HG03095 (cell line): ENCODE measurements at regions not wholly inside any gene's neighbourhood (a gene's known extent, or its start where the extent isn't known, plus 50 kb on each side); places are given as distances from the start of the nearest gene placed in this dataset.
"Not testable (repeated sequence)": the region's sequence is repeated elsewhere in the genome, so short reads cannot be mapped to it uniquely, and the experiment has no call there.

ENCODE experiments used
- ATAC-seq: cut with Tn5 transposase; IDR thresholded peaks from one replicate; pipeline ENCODE4 v1.9.1; 2021; ENCODE audit warnings: moderate library complexity; ENCODE audit not compliant: unreplicated experiment

DNA sequence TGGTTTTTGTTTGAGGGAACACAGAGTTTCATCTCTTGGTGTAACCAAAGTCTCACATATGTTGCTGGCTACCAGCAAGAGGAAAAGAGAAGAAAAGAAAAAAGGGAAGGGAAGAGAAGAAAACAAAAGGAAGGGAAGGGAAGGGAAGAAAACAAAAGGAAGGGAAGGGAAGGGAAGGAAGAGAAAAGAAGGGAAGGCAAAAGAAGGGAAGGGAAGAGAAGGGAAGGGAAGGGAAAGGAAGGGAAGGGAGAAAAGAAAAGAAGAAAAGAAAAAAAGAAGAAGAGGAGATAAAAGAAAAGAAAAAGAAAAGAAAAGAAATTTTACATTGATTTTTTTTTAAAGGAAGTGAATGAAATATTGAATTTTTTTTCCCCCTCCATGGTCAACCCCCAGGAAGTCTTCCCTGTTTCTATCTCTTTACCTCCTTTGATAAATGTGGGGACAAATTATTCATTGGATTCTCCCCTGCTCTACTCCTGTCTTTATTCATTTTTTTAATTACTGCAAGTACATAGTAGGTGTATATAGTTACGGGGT lies 228.0 kb downstream of the SHOX start:
- ATAC-seq = no peak

- ATAC-seq = no peak
Observed at GRCh38 chrX:857376-857775, 226.8 kb downstream of the SHOX start.

- ATAC-seq = no peak
Observed at GRCh38 chrX:856566-857290, 226.1 kb downstream of the SHOX start.

DNA sequence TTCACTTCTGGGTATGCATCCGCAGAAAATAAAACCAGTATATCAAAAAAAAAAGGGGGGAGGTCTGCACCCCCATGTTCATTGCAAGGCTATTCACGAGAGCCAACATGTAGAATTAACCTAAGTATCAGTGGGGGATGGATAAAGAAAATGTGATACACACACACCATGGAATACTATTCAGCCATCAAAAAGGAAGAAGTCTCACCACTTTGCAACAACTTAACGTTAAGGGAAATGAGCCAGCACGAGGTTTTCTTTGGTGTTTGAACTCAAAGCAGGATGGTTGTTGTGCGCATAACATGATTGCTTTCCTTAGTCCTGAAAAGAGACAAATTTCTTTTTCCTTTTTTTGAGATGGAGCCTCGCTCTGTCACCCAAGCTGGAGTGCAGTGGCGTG lies 222.7 kb downstream of the SHOX start:
- no peak for ATAC-seq

GRCh38 chrX:850471-850916 lies 219.9 kb downstream of the SHOX start:
- ATAC-seq = no peak

GRCh38 chrX:848386-848785 lies 217.8 kb downstream of the SHOX start:
- ATAC-seq = no peak

DNA sequence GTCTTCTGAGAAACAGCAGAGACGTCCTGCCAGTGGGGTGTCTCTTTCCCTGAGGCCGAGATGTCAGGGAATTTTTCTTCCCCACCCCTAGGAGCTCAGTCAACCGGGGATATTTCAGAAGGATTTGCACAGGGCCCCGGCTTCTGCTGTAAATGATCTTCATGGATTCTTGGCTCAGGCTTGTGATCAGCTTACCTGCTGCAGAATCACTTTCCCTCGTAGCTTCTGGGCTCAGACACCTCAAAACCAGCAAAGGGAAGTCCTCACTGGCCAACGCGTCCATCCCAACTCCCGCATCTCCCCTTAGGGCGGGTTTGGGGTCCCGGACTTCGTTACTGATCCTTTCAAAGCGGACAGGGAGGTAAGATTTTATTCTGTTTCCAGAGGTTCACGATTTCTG lies 212.7 kb downstream of the SHOX start:
- ATAC-seq = no peak

DNA sequence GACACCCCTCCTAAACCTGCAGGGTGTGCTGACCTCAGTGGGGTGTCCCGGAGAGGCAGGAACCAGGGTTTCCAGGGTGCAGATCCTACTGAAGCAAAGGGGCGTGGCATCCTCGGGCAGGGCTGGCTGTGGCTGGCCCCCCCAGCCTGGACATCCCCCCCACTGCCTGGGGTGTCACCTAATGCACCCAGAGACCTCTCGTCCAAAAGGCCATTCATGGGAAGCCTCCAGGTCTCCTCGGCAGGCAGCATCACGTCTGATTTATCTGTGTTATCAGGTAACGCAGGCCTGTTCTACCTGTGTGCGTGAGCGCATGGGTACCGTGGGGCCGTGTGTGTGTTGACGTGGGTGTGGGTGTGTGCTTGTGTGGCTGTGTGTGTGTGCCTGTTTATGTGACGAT lies 210.0 kb downstream of the SHOX start:
- ATAC-seq = no peak

DNA sequence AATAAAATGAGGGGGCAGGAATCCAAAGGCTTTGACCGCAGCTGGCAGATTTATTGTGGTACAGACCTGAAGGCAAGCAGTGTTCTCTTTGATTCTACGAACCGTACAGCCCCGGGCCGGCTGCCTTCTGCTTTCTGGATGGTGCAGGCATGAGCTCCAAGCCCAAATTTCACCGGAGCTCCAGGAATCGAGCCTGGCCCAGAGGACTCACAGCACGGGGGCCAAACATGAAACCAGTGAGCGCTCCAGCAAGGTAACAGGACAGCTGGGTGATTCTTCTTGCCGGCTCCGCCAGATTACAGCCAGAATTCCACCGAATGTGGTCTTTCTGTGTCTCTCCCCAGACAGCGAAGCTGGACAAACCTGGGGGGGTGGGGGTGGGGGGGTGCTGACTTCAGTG lies 208.1 kb downstream of the SHOX start:
- not testable (repeated sequence) for ATAC-seq

- not testable (repeated sequence) for ATAC-seq
Observed at GRCh38 chrX:835857-836256, 205.3 kb downstream of the SHOX start.

- ATAC-seq = no peak
Observed at GRCh38 chrX:830532-830931, 199.9 kb downstream of the SHOX start.

DNA sequence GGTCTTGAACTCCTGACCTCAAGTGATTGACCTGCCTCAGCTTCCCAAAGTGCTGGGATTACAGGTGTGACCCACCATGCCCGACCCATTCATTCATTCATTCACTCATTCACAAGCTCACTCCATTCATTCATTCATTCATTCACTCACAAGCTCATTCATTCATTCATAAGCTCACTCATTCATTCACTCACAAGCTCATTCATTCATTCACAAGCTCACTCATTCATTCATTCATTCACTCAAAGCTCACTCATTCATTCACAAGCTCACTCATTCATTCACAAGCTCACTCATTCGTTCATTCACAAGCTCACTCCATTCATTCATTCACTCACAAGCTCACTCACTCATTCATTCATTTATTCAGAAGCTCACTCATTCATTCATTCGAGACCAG lies 198.6 kb downstream of the SHOX start:
- no peak for ATAC-seq

DNA sequence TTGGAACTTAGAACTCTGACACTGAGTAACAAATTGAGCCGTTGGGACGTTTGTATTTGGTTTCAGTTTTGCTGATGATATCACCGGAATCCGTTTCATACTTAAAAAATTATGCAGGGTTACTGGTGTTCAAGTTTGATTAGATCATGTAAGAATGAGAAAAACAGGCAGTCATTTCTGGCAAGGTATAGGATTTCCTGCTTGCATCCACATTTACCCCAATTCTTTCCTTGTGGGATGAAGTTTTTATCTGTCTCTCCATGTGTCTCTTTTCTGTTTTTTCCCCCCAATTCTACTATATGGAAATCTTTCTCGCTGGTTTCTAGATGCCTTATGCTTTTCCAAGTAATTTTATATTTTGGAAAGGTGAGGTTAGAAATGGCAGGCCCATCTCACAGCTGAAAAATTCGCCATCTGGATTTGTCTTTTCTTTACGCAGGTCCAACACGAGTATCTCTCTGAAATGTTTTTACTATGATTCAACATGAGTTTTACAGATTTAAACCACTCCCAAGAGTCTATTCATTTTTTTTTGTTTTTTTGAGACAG lies 197.9 kb downstream of the SHOX start:
- no peak for ATAC-seq

- no peak for ATAC-seq
Observed at GRCh38 chrX:826448-826847, 195.9 kb downstream of the SHOX start.

- no peak for ATAC-seq
Observed at GRCh38 chrX:825991-826390, 195.4 kb downstream of the SHOX start.

DNA sequence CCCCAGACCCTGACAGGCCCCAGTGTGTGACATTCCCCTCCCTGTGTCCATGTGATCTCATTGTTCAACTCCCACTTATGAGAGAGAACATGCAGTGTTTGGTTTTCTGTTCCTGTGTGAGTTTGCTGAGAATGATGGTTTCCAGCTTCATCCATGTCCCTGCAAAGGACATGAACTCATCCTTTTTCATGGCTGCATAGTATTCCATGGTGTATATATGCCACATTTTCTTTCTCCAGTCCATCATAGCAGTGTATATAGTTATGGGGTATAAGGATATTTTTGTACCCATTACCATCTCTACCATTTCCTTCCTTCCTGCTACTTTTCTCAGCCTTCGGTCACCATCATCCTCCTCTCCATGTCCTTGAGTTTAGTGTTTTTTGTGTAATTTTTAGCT lies 192.5 kb downstream of the SHOX start:
- ATAC-seq = not testable (repeated sequence)

- no peak for ATAC-seq
Observed at GRCh38 chrX:821327-822107, 190.9 kb downstream of the SHOX start.

GRCh38 chrX:819684-820083 lies 189.1 kb downstream of the SHOX start:
- no peak for ATAC-seq

- ATAC-seq = no peak
Observed at GRCh38 chrX:817759-818300, 187.2 kb downstream of the SHOX start.

GRCh38 chrX:817147-817546 lies 186.6 kb downstream of the SHOX start:
- not testable (repeated sequence) for ATAC-seq

DNA sequence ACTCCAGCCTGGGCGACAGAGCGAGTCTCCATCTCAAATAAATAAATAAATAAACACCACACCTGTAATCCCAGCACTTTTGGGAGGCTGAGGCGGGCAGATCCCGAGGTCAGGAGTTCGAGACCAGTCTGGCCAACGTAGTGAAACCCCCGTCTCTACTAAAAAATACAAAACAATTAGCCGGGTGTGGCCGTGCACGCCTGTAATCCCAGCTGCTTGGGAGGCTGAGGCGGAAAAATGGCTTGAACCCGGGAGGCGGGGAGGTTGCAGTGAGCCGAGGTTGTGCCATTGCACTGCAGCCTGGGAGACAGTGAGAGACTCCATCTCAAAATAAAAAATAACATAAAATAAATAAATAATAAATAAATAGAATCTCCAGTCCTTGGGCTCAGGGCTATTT lies 185.8 kb downstream of the SHOX start:
- ATAC-seq = no peak

- ATAC-seq = no peak
Observed at GRCh38 chrX:810186-810585, 179.6 kb downstream of the SHOX start.
